GM12892 (cell line): ENCODE measurements at regions not wholly inside any gene's neighbourhood (a gene's known extent, or its start where the extent isn't known, plus 50 kb on each side); places are given as distances from the start of the nearest gene placed in this dataset.

ENCODE experiments used
- POLR2A ChIP-seq: IDR thresholded peaks from 2 replicates; pipeline ENCODE4 v1.6.1; 2011; ENCODE audit warnings: low read depth, low read length, control low read depth
- POLR2AphosphoS5 ChIP-seq: IDR thresholded peaks from 2 replicates; pipeline ENCODE4 v1.6.1; 2011; ENCODE audit warnings: low read depth, low read length, control low read depth
- TAF1 ChIP-seq: IDR thresholded peaks from 2 replicates; pipeline ENCODE4 v1.6.1; 2011; ENCODE audit warnings: low read depth, mild to moderate bottlenecking, control low read depth, low read length, borderline replicate concordance

GRCh38 chr7:49624611-49625010 lies 148.8 kb upstream of the VWC2 start:
- TF ChIP-seq TAF1, result no peak
- no peak for TF ChIP-seq POLR2A
- TF ChIP-seq POLR2AphosphoS5, result no peak
